HG02970 (cell line): ENCODE measurements at regions not wholly inside any gene's neighbourhood (a gene's known extent, or its start where the extent isn't known, plus 50 kb on each side); places are given as distances from the start of the nearest gene placed in this dataset.

ENCODE experiments used
- ATAC-seq: cut with Tn5 transposase; IDR thresholded peaks from one replicate; pipeline ENCODE4 v1.9.1; 2021; ENCODE audit warnings: mild to moderate bottlenecking, moderate library complexity, moderate number of reproducible peaks; ENCODE audit not compliant: unreplicated experiment, low FRiP score

DNA sequence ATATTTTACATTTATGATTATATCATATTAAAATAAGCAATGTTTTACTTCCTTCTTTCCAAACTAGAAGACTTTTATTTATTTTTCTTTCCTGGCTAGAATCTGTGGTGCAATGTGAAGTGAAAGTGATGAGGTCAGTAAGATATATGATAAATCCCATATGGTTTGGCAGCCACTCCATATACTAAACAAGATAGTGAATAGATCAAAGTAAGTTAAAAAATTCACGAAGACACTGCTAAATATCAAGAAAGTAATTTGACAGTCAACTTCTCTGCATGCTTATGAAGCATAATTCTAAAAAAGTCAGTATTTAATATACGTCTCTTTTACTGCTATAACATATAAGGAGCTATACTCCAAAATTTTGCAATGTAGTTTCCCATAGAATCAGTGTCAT lies 972.8 kb downstream of the DTWD2 start:
- no peak for ATAC-seq

GRCh38 chr5:118009741-118010297 lies 978.5 kb downstream of the DTWD2 start:
- ATAC-seq = no peak

DNA sequence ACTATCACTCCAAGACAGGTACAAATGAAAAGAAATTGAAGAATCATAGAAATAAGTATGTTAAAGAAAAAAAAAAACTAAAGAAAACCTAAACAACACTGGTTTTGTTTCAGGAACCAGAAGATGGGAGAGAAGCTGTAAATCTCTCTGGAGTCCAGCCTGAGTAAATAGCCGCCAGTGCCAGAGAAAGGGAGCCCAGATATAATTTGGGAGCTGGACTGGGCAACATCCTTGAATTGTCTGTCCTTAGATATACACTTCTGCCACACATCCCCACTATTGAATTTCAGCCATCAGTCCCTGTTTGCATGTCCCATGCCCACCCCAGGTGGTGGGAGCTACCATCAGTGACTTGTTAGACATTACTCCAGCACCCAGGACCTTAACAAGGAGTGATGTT lies 979.6 kb downstream of the DTWD2 start:
- ATAC-seq = no peak

GRCh38 chr5:118007262-118007661 lies 981.1 kb downstream of the DTWD2 start:
- no peak for ATAC-seq

DNA sequence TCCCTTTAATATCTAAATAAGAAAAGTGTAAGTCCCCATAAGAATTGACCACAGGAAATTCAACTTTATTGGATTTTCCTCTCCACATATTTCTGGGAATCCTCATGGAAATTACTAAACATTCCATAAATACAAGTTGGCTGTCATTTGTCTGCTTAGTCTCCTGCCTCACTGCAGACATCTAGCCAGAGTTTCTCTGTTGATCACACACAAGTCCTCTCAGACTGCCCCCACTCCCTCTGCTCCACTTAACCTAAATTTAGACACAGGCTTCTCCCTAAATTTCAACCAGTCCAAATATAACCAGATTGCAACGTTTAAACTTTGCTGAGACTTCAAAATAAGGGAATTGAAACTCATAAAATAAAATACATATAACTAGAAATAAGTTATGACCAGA lies 982.1 kb downstream of the DTWD2 start:
- ATAC-seq = no peak

DNA sequence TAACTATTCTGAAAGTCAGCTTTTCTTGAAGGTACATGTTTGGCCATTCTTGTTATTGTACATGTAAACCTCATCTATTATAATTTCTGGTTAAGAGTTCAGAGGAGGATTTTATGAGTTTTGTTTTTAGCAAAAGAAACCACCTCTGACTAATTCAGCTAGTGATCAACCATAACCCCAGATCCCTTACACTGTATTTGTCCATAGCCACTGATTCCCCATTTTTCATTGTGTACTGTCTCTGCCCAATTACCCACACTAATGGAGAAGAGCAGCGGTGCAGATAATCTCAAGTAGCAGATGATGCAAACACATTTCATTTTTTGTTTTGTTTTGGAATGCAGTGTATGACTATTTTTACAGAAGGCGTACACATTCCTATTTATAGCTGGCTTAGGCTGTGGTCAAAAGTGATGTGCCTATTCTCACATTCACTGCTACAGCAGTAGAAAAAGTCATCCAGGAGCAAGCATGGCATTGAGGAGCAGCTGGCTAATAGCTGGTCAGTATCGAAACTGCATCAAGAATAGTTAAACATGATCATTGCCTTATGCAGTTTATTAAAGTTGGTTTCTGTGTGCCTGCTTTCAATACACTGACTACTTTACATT lies 988.3 kb downstream of the DTWD2 start:
- peak; percentile 61 for ATAC-seq

GRCh38 chr5:117982691-117983090 lies 1005.7 kb downstream of the DTWD2 start:
- no peak for ATAC-seq

- ATAC-seq = no peak
Observed at GRCh38 chr5:117973785-117974184, 1014.6 kb downstream of the DTWD2 start.

- no peak for ATAC-seq
Observed at GRCh38 chr5:117955831-117956230, 1032.5 kb downstream of the DTWD2 start.

DNA sequence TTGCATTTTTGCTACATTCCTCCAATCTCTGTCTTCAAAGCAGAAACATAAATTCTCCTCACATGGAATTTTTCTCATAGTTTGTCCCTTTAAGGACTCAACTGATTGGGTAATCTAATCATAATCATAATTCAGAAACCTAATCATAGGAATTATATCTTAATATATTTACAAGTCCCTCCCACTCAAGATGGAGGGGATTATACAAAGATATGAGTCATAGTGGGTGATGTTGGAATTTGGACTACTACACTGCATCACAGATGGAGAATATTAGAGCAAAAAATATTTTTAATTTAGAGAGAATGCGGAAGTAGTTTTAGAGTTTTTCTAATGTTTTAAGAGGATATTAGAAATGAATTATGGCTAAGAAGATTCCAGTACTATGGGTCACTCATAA lies 1034.0 kb downstream of the DTWD2 start:
- no peak for ATAC-seq

DNA sequence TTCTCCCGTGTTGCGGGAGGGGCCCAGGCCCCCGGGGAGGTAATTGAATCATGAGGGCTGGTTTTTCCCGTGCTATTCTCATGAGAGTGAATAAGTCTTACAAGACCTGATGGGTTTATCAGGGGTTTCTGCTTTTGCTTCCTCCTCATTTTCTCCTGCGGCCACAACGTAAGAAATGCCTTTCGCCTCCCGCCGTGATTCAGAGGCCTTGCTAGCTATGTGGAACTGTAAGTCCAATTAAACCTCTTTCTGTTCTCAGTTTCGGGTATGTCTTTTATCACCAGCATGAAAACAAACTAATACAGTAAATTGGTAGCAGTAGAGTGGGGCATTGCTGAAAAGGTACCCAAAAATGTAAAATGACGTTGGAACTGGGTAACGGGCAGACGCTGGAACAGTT lies 1035.1 kb downstream of the DTWD2 start:
- ATAC-seq = no peak

GRCh38 chr5:117947836-117948235 lies 1040.5 kb downstream of the DTWD2 start:
- ATAC-seq = no peak

- ATAC-seq = no peak
Observed at GRCh38 chr5:117947121-117947520, 1041.2 kb downstream of the DTWD2 start.

GRCh38 chr5:117945258-117945657 lies 1043.1 kb downstream of the DTWD2 start:
- no peak for ATAC-seq

DNA sequence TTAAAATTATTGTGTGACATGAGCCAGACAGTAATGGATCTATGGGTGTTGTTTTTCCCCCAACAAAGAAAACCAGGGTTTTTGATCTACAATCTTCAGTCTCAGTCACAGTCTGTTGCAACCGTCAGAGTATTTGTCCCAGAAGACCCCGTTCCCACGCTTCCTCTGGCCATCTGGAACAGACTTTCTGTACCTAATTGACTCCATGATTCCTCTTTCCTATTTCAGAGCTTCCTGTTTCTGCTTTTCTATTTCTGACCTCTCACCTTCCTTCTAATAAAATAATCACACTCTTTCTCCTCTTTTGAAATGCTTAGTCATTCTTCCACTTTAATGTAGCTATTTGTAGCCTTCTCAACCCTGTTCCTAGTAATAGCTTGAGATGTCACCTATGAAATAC lies 1044.8 kb downstream of the DTWD2 start:
- ATAC-seq = no peak

DNA sequence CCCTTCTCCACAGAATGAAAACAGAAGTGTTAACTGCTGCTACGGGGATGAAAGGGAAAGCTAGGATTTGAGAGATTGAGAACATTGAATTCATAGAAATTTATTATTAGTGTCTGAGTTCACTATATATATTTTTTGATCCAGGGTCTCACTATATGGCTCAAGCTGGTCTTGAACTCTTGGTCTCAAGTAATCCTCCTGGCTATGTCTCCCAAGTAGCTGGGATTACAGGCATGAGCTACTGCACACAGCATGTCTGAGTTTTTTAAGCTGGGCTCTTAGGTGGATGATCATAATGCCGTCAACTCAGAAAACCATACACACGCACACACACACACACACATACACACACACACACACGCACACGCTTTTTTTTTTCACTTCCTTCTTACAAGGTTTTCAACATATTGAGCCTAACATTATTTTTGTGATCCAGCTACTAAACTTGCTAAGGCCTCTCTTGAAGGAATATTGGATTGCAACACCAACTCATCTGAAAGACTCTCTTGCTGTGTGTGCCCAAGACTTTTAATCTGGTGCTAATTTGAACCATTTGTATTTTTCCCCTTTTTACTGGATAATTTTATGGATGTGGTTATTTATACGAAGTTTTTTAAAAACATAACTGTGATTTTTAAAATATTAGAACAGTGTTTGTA lies 1045.4 kb downstream of the DTWD2 start:
- ATAC-seq = no peak

DNA sequence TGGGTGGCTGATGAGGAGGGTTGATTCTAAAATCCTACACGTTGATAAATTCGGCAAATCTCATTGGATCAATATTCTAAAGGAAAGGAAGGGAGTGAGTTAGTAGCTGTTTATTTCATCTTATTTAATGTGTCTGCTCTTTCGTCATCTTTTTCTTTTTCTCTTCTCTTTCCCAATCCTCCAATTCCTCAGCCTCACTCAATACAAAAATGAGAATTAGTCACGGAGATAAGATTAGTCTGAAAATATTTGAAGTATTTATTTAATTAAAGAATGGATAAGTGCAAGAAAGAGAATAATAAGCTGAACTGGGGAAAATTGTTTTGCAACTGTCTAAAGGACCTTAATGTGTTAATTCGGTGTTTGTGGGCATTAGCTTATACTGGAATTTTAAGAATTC lies 1095.1 kb downstream of the DTWD2 start:
- ATAC-seq = no peak

GRCh38 chr5:117892360-117892759 lies 1096.0 kb downstream of the DTWD2 start:
- ATAC-seq = no peak

GRCh38 chr5:117889596-117889995 lies 1098.8 kb downstream of the DTWD2 start:
- no peak for ATAC-seq

DNA sequence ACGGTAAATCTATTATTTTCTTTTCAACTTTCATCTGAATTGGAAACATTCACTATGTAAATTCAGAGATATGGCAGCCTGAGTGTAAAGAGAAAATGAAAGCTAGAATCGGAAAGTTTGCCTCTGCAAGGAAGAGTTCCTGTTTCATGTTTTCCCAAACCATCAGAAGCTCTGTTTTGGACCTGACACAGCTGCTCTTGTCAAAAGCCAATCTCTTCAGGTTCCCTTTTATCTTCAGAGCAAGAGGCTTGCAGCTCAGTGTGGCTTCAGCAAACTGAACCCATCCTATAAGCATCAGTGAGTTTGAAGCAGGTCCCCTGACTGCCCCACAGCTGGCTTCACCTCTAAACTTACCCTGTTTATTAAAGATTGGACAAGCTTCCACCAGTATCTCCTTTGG lies 1099.7 kb downstream of the DTWD2 start:
- ATAC-seq = peak; percentile 74

DNA sequence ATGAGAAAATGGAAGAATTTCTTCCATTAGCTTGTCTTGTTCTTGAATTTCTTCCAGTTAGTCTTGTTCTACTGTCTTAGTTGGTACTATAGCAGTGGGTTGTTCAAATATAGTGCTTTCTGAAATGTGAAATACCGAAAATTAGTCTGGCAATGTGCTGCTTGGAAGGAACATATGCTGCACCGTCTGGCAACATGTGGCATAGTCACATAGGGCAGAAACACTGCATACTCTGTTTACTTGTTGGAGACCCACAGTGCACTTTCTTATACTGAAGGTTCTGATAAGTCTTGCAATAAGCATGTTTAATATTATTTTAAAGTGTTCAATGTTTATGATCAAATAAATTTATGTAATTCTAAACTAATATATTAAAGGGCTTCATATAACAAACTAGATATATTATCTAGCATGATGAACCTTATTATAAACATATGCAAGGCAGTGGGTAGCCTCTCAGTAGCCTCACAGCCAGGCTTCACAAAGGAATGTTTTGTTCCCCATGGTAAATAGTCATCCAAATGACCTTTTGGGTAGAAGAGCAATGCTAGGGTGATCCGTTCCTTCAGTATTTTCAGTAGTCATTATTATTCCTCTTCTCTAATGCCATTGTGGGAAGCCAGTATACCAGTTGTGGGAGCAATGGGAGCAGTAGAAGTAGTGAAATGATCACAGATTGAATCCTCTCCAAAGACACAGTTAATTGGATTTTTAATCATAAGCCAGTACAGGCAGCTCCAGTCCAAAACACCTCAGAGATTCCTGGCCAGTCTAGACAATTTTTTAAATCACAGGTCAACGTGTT lies 1106.7 kb downstream of the DTWD2 start:
- ATAC-seq = no peak
